ENCODE measurements at regions not wholly inside any gene's neighbourhood (a gene's known extent, or its start where the extent isn't known, plus 50 kb on each side); places are given as distances from the start of the nearest gene placed in this dataset.

GRCh38 chr9:106419829-106420228, 443.1 kb upstream of the ZNF462 start:
- WGBS, result 25% methylated on average over 3 of the region's 3 CpGs
- TF ChIP-seq POLR2AphosphoS5 (IDR thresholded peaks at IDR 0.05), result no peak
- TF ChIP-seq CTCF (IDR thresholded peaks at IDR 0.05), result no peak
- intact Hi-C loops (cut with DNase I), result no loop called here
- no peak overlapping the region for H3K4me3 ChIP-seq
- H3K27me3 ChIP-seq (replicated peaks; ENCODE audit: insufficient read depth), result no peaks in the 10 kb centered on the region
- H3K9me3 ChIP-seq, result no peaks in the 10 kb centered on the region
- H3K36me3 ChIP-seq, result no peaks in the 10 kb centered on the region
- H3K27ac ChIP-seq, result no peak overlapping the region
- DNase-seq (ENCODE audit: low spot score), result no peak
- H3K4me1 ChIP-seq (replicated peaks), result no peaks in the 10 kb centered on the region

GRCh38 chr9:106420511-106420944, 442.4 kb upstream of the ZNF462 start:
- Histone ChIP-seq H3K4me3 (no peak overlapping the region), H3K4me1 (replicated peaks) (no peaks in the 10 kb centered on the region), H3K36me3 (no peaks in the 10 kb centered on the region), H3K27me3 (replicated peaks; ENCODE audit: insufficient read depth) (no peaks in the 10 kb centered on the region), H3K9me3 (no peaks in the 10 kb centered on the region), H3K27ac (no peak overlapping the region)
- no peak for DNase-seq (ENCODE audit: low spot score)
- TF ChIP-seq POLR2AphosphoS5 (IDR thresholded peaks at IDR 0.05), result no peak
- TF ChIP-seq CTCF (IDR thresholded peaks at IDR 0.05), result no peak
- TF ChIP-seq POLR2A (IDR thresholded peaks at IDR 0.05), result no peak
- intact Hi-C loops (cut with DNase I), result no loop called here
- 20% methylated on average over 4 of the region's 4 CpGs for WGBS

GRCh38 chr9:106421772-106422171, 441.2 kb upstream of the ZNF462 start:
- TF ChIP-seq POLR2A (IDR thresholded peaks at IDR 0.05) (no peak), POLR2AphosphoS5 (IDR thresholded peaks at IDR 0.05) (no peak), CTCF (IDR thresholded peaks at IDR 0.05) (no peak)
- 73% methylated on average over 3 of the region's 3 CpGs for WGBS
- no peak overlapping the region for H3K4me3 ChIP-seq
- no peaks in the 10 kb centered on the region for H3K27me3 ChIP-seq (replicated peaks; ENCODE audit: insufficient read depth)
- no peaks in the 10 kb centered on the region for H3K9me3 ChIP-seq
- H3K4me1 ChIP-seq (replicated peaks), result no peaks in the 10 kb centered on the region
- no peak overlapping the region for H3K27ac ChIP-seq
- H3K36me3 ChIP-seq, result no peaks in the 10 kb centered on the region
- intact Hi-C loops (cut with DNase I), result no loop called here
- DNase-seq (ENCODE audit: low spot score), result no peak

- DNase-seq (ENCODE audit: low spot score), result no peak
- no peak for TF ChIP-seq CTCF (IDR thresholded peaks at IDR 0.05)
- TF ChIP-seq POLR2A (IDR thresholded peaks at IDR 0.05), result no peak
- no peak for TF ChIP-seq POLR2AphosphoS5 (IDR thresholded peaks at IDR 0.05)
- Histone ChIP-seq H3K4me3 (no peak overlapping the region), H3K36me3 (no peaks in the 10 kb centered on the region), H3K27me3 (replicated peaks; ENCODE audit: insufficient read depth) (no peaks in the 10 kb centered on the region), H3K4me1 (replicated peaks) (no peaks in the 10 kb centered on the region), H3K9me3 (no peaks in the 10 kb centered on the region), H3K27ac (no peak overlapping the region)
- intact Hi-C loops (cut with DNase I), result no loop called here
- WGBS, result 92% methylated on average over 2 of the region's 2 CpGs
Observed at GRCh38 chr9:106423575-106423974, 439.4 kb upstream of the ZNF462 start.

GRCh38 chr9:106432631-106433030, 430.3 kb upstream of the ZNF462 start:
- H3K36me3 ChIP-seq, result no peaks in the 10 kb centered on the region
- no peaks in the 10 kb centered on the region for H3K27me3 ChIP-seq (replicated peaks; ENCODE audit: insufficient read depth)
- H3K27ac ChIP-seq, result no peak overlapping the region
- no peaks in the 10 kb centered on the region for H3K9me3 ChIP-seq
- no peak overlapping the region for H3K4me3 ChIP-seq
- TF ChIP-seq POLR2A (IDR thresholded peaks at IDR 0.05), result no peak
- TF ChIP-seq CTCF (IDR thresholded peaks at IDR 0.05), result no peak
- no peak for TF ChIP-seq POLR2AphosphoS5 (IDR thresholded peaks at IDR 0.05)
- no peaks in the 10 kb centered on the region for H3K4me1 ChIP-seq (replicated peaks)
- DNase-seq (ENCODE audit: low spot score), result no peak
- WGBS, result 73% methylated on average over 1 of the region's 1 CpG
- intact Hi-C loops (cut with DNase I), result no loop called here
